GM20000 (cell line): ENCODE measurements at regions not wholly inside any gene's neighbourhood (a gene's known extent, or its start where the extent isn't known, plus 50 kb on each side); places are given as distances from the start of the nearest gene placed in this dataset.

Experiments
- DNase-seq: peaks from one replicate; pipeline ENCODE4 v3.0.0; 2012; ENCODE audit warnings: low spot score
- TF ChIP-seq, protein P1 (sequence below): IDR thresholded peaks from 2 replicates; pipeline ENCODE4 v1.5.1; 2012; ENCODE audit warnings: mild to moderate bottlenecking, control low read depth; ENCODE audit errors: extremely low read depth, missing control alignments

DNA sequence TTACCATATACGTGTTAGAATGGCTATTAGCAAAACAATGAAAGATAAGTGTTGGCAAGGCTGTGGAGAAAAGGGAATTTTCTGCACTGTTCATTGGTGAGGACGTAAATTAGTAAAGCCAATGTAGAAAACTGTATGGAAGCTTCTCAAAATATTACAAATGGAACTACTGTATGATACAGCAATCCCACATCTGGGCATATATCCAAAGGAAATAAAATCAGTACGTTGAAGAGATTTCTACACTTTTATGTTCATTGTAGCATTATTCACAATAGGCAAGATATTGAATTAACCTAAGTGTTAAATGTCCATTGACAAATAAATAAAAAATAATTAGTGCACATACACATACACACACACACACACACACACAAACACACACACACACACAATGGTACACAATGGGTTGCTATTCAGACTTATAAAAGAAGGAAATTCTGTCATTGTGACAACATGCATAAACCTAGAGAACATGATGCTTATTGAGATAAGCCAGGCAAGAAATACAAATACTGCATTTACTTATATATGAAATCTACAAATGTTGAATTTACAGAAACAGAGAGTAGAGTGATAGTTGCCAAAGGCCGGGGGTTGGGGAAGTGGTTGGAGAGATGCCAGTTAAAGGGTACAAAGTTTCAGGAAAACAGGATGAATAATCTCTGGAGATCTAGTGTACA lies 565.8 kb upstream of the LRRC4C start:
- TF ChIP-seq, protein P1, sequence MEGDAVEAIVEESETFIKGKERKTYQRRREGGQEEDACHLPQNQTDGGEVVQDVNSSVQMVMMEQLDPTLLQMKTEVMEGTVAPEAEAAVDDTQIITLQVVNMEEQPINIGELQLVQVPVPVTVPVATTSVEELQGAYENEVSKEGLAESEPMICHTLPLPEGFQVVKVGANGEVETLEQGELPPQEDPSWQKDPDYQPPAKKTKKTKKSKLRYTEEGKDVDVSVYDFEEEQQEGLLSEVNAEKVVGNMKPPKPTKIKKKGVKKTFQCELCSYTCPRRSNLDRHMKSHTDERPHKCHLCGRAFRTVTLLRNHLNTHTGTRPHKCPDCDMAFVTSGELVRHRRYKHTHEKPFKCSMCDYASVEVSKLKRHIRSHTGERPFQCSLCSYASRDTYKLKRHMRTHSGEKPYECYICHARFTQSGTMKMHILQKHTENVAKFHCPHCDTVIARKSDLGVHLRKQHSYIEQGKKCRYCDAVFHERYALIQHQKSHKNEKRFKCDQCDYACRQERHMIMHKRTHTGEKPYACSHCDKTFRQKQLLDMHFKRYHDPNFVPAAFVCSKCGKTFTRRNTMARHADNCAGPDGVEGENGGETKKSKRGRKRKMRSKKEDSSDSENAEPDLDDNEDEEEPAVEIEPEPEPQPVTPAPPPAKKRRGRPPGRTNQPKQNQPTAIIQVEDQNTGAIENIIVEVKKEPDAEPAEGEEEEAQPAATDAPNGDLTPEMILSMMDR: no peak
- DNase-seq: no peak

DNA sequence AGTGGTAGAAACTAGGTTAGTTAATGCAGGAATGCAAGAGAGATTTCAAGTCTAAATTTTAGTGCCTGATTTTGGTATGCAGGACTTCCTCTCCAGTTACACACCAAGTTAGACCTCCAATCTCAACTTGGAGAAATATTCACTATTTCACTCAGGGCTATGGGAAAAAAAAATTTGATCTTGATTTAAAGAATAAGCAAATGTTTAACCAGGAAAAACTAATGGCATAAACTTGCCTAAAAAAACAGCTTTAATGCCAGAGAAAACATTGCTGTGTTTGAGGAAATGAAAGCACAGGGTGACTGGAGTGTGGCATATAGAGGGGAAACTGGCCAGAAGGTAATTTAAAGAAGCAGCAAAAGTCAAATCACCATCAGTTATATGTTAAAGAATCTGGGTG lies 575.4 kb upstream of the LRRC4C start:
- TF ChIP-seq, protein P1: no peak
- DNase-seq: no peak

DNA sequence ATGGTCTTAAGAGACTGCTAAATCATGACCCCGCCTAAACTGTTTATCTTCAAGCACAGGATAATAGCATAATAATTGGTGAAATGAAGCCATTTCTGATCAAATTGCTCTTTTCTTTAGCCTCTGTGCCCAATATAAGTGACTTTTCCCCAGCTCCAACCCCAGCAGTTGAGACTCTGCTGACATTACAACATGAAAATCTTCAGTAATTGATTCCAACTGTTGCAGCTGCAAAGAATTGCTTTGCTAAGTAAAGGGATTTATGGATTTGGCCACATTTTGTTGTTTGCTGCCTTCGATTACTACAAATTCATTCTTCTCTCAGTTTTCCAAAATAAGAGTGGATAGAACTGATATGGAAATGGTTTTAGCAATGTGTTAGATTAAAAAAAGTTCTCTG lies 576.7 kb upstream of the LRRC4C start:
- TF ChIP-seq, protein P1: no peak
- DNase-seq: no peak

DNA sequence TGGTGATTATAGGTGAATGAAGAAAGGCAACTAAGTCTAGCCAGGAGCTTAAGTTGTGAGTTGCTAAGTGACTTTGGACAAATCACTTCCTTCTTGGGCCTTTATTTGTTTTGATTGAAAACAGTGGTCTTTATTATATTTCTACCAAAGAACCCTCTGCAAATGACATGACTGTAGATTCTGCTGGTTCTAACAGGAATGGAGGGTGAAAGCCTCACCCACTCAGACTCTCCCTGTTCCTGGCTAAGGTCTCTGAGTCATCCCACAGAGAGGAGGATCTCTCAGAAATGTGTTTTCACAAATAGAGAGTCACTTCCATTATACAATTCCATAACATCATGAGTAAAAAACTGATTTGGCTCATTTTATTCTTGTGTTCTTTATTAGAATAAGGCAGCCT lies 583.9 kb upstream of the LRRC4C start:
- no peak for DNase-seq
- TF ChIP-seq, protein P1: no peak

DNA sequence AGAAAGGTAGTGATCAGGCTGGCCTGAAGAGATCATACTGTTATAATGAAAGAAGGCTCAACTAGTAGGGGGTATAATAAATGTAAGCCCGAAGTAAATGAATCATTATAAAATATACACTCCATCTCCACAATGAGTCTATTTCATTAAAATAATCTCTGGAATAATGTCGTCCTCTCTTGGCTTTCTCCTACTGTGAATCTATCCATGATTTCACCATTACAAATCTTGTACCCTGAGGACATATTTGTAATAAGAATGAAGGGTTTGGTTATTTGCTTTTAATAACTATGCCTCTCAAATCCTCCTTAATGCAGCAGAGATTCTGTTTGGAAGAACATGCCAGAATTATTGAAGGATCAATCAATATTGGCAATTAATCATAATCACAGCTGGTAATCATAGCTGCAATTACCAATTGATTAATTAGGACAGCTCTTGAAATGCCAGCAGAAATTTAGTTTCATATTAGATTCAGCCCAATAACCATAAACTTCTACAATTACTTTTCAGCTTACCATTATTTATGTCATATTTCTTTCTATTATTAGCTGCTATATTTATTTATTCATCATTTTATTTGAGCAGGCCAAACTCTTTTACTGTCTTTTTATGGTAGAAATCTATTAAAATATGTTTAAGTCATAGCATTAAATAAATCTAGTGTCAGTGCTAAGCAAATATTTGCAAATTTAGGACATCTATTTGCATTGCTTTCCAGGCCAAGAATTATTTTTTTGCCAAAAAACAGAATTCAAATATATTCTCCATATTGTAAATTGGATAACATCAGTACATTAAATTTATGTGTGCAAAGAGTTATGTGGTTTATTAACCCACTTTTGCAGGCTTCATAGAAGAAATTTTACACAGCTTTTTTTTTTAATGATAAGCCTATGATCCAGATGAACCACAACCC lies 588.4 kb upstream of the LRRC4C start:
- no peak for DNase-seq
- TF ChIP-seq, protein P1: no peak

DNA sequence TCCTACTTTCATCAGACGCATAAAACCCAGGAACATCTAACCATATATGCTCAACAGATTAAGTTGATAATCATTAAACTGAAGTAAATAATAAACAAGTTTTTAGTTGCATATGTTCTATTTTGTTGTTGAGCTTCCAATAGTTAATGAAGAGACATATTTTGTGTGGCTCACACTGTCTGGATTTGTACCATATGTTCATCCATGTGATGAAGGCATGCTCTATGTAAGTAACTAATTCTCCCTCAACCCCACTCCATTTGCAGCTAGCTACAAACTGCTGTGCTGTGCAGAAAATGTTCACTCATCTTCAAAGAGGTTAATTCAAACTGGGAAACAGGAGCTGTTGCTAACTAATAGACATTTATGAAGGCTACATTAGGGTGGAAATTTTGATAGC lies 589.7 kb upstream of the LRRC4C start:
- TF ChIP-seq, protein P1: no peak

DNA sequence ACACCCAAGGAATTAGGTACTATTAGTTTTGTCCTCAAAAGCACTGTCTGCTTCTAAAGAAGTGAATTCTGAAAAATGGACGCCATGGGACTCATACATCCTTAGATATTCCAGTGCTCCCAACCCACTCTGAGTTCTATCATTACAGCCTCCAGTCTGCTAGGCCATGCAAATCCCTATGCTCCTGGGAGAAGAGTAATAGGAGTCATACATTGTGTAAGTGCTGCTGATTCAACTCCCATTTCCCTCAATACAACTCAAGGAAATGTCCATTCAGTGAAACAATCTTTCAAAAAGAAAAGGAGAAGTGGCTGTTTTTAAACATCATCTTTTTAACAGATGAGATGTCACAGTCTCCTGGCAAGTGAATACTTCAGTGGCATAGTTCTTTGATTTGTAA lies 590.2 kb upstream of the LRRC4C start:
- no peak for DNase-seq

More for the DNA sequence above, 589.7 kb upstream of the LRRC4C start:
- no peak for DNase-seq

More for the DNA sequence above, 590.2 kb upstream of the LRRC4C start:
- TF ChIP-seq, protein P1: no peak
